ENCODE measurements at regions not wholly inside any gene's neighbourhood (a gene's known extent, or its start where the extent isn't known, plus 50 kb on each side); places are given as distances from the start of the nearest gene placed in this dataset.

DNA sequence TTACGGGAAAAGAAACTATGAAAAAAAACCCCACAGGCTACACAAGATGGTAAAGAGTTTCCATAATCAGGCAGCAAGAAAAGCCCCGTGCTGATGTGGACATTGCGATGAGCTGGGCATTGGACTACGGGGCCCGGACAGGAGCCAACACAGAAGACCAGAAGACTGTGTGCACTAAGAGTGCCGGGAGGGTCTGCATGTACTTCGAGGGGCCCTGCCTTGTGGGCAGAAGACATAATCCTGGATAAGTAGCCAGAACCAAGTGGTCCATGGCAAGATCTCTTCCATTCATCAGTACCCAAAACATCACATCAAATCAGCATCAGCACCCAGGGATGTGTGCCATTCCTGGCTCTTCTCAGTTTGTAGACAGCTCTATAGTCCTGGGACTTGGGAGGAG is 317.8 kb downstream of the FGF9 start:
- H2BK12ac ChIP-seq (ENCODE audit: low read depth, low read length): no peak overlapping the region
- no peak overlapping the region for H2BK120ac ChIP-seq (replicated peaks; ENCODE audit: low read depth, low read length)
- 99% methylated on average over 7 of the region's 7 CpGs; no CpG with 5 or more reads in 1 of the 2 experiments for WGBS, 2 experiments (ENCODE audit: extremely low coverage in 1 of 2, insufficient coverage in 1 of 2, insufficient read length in 1 of 2, insufficient replicate concordance in 2 of 2, low coverage in 1 of 2, low lambda C conversion rate in 2 of 2, missing lambda C conversion rate in 1 of 2)
- POLR2A ChIA-PET (ENCODE audit: partially characterized antibody): interaction anchor here (0.6 kb wide), 1 partner anchor 23 kb away, joined by 3 read pairs; no protein-coding TSS in a partner anchor
- no peak for DNase-seq (ENCODE audit: low read depth in 1 of 2, low spot score in 2 of 2)
- FAIRE-seq: no peak
- H2BK15ac ChIP-seq (ENCODE audit: low read length): no peak overlapping the region
- no peak overlapping the region for H3K23ac ChIP-seq (ENCODE audit: insufficient read length)
- TF ChIP-seq E2F6 (IDR thresholded peaks at IDR 0.05) (no peak), CBX8 (IDR thresholded peaks at IDR 0.05; ENCODE audit: borderline replicate concordance, low read depth, low read length) (no peak), HDAC2 (IDR thresholded peaks at IDR 0.05; ENCODE audit: borderline replicate concordance in 1 of 2, low read depth in 2 of 2, low read length in 2 of 2) (no peak), RXRA (IDR thresholded peaks at IDR 0.05; ENCODE audit: insufficient read depth, low read depth, low read length) (no peak), TAF1 (IDR thresholded peaks at IDR 0.05; ENCODE audit: low read depth, low read length) (no peak)
- H3K79me2 ChIP-seq (ENCODE audit: control insufficient read depth in 1 of 2, insufficient read depth in 2 of 2, low read length in 2 of 2): no peaks in the 10 kb centered on the region
- no peak overlapping the region for H3K56ac ChIP-seq (replicated peaks; ENCODE audit: insufficient read length, low read depth, low read length)
- no peaks in the 10 kb centered on the region for H4K20me1 ChIP-seq (replicated peaks in 1 of 2; ENCODE audit: control insufficient read depth in 1 of 2, insufficient read depth in 2 of 2, low read length in 2 of 2)
- no peaks in the 10 kb centered on the region for H3K27me3 ChIP-seq (replicated peaks in 1 of 4; ENCODE audit: control insufficient read depth in 3 of 4, extremely low read depth in 1 of 4, insufficient read depth in 3 of 4, low read length in 3 of 4)
- H3K18ac ChIP-seq (ENCODE audit: extremely low read depth, low read length): no peak overlapping the region
- no peaks in the 10 kb centered on the region for H3K79me1 ChIP-seq (ENCODE audit: low read depth, low read length)
- no peak overlapping the region for H3K4ac ChIP-seq (replicated peaks; ENCODE audit: insufficient read length, low read depth, low read length)
- no peak overlapping the region for H2AFZ ChIP-seq (ENCODE audit: low read length)
- H3K14ac ChIP-seq (ENCODE audit: insufficient read length): no peak overlapping the region
- no peak overlapping the region for H4K8ac ChIP-seq (ENCODE audit: extremely low read depth, insufficient read depth, low read length)
- H3K9me3 ChIP-seq (ENCODE audit: insufficient read depth in 2 of 2, low read depth in 1 of 2, low read length in 1 of 2): no peaks in the 10 kb centered on the region
- CTCF ChIA-PET (ENCODE audit: partially characterized antibody): interaction anchor here (0.9 kb wide), 1 partner anchor 82 kb away, joined by 3 read pairs; no protein-coding TSS in a partner anchor
- H3K36me3 ChIP-seq (ENCODE audit: control insufficient read depth in 2 of 4, insufficient read depth in 4 of 4, low read length in 3 of 4): no peaks in the 10 kb centered on the region
- H2BK5ac ChIP-seq (ENCODE audit: low read depth, low read length): no peak overlapping the region
- H3K27ac ChIP-seq (ENCODE audit: low read depth, low read length): no peak overlapping the region
- peaks cover 1% of the 10 kb centered on the region; the same call in 1 of the 2 replicates for H3K23me2 ChIP-seq (ENCODE audit: low read depth, low read length)
- no peak overlapping the region for H2AK5ac ChIP-seq (ENCODE audit: low read depth, low read length)
- no peak overlapping the region for H4K91ac ChIP-seq (replicated peaks; ENCODE audit: insufficient read length, low read length)
- H3K4me2 ChIP-seq (ENCODE audit: insufficient read depth in 1 of 2, low read depth in 2 of 2, low read length in 2 of 2): no peak overlapping the region
- H3K4me3 ChIP-seq (ENCODE audit: extremely low read depth in 1 of 4, insufficient read depth in 2 of 4, low read depth in 3 of 4, low read length in 4 of 4): no peak overlapping the region
- no peak overlapping the region for H3K9ac ChIP-seq (replicated peaks in 1 of 4; ENCODE audit: extremely low read depth in 1 of 4, low read depth in 3 of 4, low read length in 3 of 4)
- H2BK20ac ChIP-seq (ENCODE audit: low read length): no peak overlapping the region
- no peak overlapping the region for H4K5ac ChIP-seq (ENCODE audit: insufficient read length, low read depth, low read length)
- H3K4me1 ChIP-seq (replicated peaks in 1 of 4; ENCODE audit: control insufficient read depth in 3 of 4, insufficient read depth in 4 of 4, low read length in 3 of 4): no peaks in the 10 kb centered on the region
